GM19025 (cell line): ENCODE measurements at regions not wholly inside any gene's neighbourhood (a gene's known extent, or its start where the extent isn't known, plus 50 kb on each side); places are given as distances from the start of the nearest gene placed in this dataset.

Experiments
- ATAC-seq: cut with Tn5 transposase; IDR thresholded peaks from one replicate; pipeline ENCODE4 v1.9.1; 2021; ENCODE audit warnings: mild to moderate bottlenecking, low read depth, moderate library complexity; ENCODE audit not compliant: unreplicated experiment

GRCh38 chr16:51458356-51459140 lies 307.5 kb upstream of the SALL1 start:
- ATAC-seq = no peak

GRCh38 chr16:51457775-51458174 lies 306.7 kb upstream of the SALL1 start:
- ATAC-seq = no peak

- ATAC-seq = no peak
These were observed 304.3 kb upstream of the SALL1 start for GRCh38 chr16:51455398-51455797.

- no peak for ATAC-seq
These were observed 302.2 kb upstream of the SALL1 start for GRCh38 chr16:51453251-51453650.

- no peak for ATAC-seq
These were observed 299.8 kb upstream of the SALL1 start for GRCh38 chr16:51450909-51451308.

- ATAC-seq = no peak
These were observed 299.3 kb upstream of the SALL1 start for GRCh38 chr16:51450376-51450775.

- ATAC-seq = no peak
These were observed 298.4 kb upstream of the SALL1 start for GRCh38 chr16:51449441-51449840.

- ATAC-seq = no peak
These were observed 294.2 kb upstream of the SALL1 start for GRCh38 chr16:51445250-51445649.

- ATAC-seq = no peak
These were observed 292.9 kb upstream of the SALL1 start for GRCh38 chr16:51443934-51444333.

GRCh38 chr16:51442141-51442870 lies 291.2 kb upstream of the SALL1 start:
- no peak for ATAC-seq

- ATAC-seq = no peak
These were observed 289.2 kb upstream of the SALL1 start for GRCh38 chr16:51440131-51440889.

GRCh38 chr16:51439271-51439670 lies 288.2 kb upstream of the SALL1 start:
- ATAC-seq = no peak

- no peak for ATAC-seq
These were observed 285.7 kb upstream of the SALL1 start for GRCh38 chr16:51436742-51437141.

- ATAC-seq = no peak
These were observed 283.6 kb upstream of the SALL1 start for GRCh38 chr16:51434567-51435198.

- no peak for ATAC-seq
These were observed 282.5 kb upstream of the SALL1 start for GRCh38 chr16:51433599-51433998.

GRCh38 chr16:51431517-51432241 lies 280.6 kb upstream of the SALL1 start:
- no peak for ATAC-seq

GRCh38 chr16:51430716-51431369 lies 279.8 kb upstream of the SALL1 start:
- no peak for ATAC-seq

GRCh38 chr16:51429041-51429440 lies 278.0 kb upstream of the SALL1 start:
- ATAC-seq = no peak

GRCh38 chr16:51427085-51427484 lies 276.0 kb upstream of the SALL1 start:
- ATAC-seq = no peak

GRCh38 chr16:51426276-51426675 lies 275.2 kb upstream of the SALL1 start:
- no peak for ATAC-seq
